Fibroblast of skin of right quadriceps (primary cell): ENCODE measurements at regions not wholly inside any gene's neighbourhood (a gene's known extent, or its start where the extent isn't known, plus 50 kb on each side); places are given as distances from the start of the nearest gene placed in this dataset.
"Not testable (repeated sequence)": the region's sequence is repeated elsewhere in the genome, so short reads cannot be mapped to it uniquely, and the experiment has no call there.

Experiments
- DNase-seq: peaks from one replicate; pipeline ENCODE4 v3.0.0-alpha.2; 2013

DNA sequence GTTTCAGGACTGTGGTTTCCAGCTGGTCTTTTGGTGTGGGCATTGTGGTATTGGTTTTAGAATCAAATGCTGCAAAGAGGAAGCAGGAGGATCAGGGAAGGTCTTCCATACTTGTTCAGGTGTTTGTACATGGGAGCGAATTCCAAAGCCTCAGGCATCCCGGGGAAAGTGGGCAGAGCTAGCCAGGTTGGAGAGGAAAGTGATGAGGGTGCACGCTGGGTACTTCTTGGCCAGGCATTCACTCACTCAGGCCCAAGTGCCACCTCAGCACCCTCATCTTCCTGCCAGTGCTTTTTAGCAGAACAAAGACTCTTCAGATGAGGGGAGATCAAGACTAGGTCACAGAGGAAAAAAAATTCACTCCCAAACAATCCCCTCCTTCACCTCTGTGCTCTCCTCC is 241.1 kb upstream of the TBX18 start:
- no peak for DNase-seq

DNA sequence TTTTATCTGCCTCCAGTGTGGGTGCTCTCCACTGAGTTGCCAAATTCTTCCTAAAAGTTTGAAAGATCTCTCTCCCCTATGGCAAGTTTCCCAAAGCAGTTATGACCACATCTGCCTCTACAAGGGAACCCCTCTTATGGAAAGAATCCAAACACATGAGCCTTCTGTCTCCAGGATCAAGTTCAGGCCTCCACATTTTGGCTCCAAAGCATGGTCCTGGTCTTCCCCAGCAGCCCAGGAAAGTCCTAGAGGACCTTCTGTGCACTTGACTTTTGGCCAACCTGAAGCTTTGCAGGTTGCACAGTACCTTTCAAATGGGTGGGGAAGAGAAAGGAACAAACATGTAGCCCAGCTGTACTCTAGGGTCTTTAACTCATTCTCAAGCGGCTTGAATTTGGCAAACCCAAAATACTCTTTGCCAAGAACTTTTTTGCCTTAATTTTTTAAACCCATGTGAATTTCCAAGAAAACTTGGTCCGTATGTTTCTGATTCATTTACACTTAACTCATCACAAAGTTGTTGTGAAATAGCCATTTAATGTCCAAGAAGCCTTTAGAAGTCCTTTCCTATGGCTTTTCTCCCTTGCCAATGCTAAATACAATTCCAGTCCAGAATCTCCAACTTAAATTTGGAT is 240.1 kb upstream of the TBX18 start:
- peak; percentile 33 for DNase-seq

DNA sequence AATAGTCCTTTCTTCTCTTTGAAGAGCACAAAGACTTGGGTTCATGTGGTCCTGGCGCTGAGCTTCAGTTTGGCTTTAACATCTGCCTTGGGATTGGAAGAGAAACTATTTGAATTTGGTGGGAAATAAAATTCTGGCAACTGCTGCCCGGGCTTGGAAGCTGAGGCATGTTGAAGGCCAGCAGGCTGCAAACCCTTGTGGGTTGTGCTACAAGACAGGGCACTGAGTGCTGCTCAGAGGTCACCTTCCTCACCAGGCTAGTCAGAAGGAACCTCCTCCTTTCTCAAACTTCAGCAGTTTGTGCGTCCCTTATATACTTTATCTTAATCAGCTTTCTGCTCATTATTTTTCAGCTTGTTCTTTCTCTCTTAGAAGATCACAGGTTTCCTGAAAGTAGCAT is 238.4 kb upstream of the TBX18 start:
- no peak for DNase-seq

DNA sequence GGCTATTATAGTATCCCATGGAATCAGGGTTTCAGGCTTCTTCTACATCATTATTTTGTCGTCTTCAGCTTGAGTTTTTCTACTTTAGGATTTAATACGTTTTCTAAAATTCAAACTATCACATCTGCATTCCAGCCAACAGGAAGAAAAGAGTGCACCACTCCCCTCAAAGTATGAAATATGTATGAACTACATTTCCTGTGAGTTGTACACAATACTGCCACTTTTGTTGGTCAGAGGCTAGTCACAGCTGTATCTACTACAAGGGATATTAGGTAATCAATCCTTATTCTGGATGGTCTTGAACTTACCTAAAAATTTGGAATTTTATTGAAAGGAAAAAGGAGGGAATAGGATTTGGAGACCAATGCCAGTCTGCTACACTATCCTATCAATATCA is 235.6 kb upstream of the TBX18 start:
- DNase-seq: no peak

DNA sequence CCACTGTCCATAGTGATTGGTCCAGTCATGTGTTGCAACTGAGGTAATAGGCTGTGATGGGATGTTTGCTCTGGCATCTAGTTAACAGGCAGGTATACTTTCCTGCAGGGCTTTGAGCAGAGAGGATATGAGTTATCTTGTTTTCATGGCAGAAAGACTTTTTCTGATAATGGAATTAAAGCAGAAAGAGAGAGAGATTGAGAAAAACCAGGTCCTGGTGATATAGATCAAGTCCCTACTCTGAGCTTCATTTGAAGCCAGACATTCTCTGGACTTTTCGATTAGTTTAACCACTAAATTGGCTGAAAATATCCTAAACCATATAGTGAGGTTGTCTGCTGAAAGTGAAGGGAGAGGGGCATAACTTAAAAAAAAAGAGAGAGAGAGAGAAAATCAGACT is 233.8 kb upstream of the TBX18 start:
- no peak for DNase-seq

DNA sequence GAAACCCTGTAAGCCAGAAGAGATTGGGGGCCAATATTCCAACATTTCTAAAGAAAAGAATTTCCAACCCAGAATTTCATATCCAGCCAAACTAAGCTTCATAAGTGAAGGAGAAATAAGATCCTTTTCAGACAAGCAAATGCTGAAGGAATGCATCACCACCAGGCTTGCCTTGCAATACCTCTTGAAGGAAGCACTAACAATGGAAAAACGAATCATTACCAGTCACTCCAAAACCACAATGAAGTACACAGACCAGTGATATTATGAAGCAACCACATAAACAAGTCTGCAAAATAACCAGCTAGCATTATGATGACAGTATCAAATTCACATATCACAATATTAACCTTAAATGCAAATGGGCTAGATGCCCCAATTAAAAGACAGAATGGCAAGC is 224.4 kb upstream of the TBX18 start:
- peak; percentile 24 for DNase-seq

DNA sequence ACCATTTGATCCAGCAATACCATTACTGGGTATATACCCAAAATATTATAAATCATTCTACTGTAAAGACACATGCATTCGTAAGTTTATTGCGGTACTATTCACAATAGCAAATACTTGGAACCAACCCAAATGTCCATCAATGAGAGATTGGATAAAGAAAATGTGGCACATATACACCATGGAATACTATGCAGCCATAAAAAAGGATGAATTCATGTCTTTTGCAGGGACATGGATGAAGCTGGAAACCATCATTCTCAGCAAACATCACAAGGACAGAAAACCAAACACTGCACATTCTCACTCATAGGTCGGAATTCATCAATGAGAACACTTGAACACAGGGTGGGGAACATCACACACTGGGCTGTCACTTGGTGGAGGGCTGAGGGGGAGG is 221.1 kb upstream of the TBX18 start:
- not testable (repeated sequence) for DNase-seq

DNA sequence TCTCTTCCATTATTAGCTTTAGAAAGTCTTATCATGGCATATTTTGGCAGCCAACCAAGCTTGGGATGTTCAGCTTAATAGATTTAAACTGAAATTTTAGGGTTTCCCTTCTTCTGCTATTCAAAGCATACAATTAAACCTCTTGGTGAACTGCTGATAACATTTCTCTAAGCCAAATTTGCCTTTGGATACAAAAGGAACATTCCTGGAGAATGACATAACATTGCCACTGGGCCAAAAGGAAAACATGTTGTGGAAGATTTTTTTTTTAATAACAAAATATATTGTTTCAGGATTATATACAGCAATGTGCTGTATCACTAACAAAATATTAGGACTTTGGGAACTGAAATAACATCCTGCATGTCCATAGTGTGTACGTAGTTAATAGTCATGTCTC is 215.1 kb upstream of the TBX18 start:
- DNase-seq: peak; percentile 42

DNA sequence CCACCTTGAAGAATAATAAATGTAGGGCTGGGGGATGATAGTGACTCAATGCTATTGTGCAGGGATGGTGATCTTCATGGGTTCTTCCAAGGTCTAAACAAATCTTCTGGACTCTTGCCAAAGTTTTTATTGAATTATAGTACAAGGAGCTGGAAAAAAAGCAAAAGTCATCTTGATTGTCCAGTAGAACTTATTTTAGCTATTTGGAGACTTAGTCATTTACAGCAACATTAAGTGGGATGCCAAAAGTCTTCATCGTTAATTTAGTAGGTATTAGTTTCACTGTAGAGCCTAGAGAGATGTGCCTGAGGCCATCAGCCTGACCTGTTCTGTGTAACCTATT is 212.9 kb upstream of the TBX18 start:
- no peak for DNase-seq

DNA sequence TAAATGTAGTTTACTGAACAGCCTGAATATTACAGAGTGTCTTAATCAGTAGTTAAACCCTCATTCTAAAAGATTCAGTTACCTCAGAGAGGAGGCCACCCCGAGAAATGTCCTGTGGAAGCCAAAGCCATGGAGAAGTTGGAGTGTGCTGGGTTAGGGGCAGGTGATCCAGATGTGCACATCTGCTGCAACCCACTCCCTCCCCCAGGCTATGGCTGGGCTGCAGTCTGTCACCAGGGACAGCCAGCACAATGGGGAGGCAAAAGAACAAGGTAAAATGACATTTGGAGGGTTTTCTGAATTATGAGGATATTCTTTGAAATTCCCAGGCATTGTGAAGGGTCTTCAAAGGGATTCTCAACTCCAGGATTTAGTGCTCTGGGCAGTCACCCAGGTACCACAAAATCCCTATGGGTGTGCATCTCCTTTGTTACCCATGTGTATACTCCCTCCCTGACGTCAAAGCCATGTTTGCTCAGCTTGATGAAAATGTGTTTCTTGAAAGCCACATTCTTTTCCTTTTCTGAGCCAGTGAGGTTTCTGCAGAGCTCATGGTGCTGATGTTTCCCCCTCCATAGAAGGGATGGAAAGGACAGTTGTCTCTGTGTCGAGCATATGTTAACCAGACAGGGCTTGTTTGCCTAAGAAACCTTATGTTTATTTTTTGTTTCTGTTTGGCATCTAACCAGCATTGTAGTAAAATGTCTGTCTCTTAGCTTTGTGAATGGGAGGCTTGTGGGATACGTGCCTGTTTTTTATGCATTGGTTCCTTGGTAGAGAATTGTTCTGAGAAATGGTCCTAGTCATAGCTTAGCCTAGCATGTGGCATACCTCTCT is 212.3 kb upstream of the TBX18 start:
- DNase-seq: peak; percentile 75

DNA sequence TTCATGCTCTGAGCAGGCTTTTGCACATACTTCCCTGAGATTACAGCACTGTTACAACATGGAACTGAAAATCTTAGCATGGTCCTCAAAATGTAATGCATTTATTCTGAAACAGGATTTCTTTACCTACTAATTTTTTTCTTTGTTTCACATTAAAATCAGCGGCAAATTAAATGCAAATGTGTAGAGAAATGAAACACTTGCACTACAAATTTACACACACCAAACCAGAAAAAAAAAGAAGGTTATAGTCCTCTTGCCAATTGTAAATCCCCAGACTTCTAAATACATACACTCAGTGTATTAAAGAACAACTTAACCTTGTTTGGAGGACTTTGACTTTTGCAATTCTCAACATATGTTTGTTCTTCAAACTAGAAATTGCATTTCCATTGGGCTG is 210.9 kb upstream of the TBX18 start:
- DNase-seq: no peak

DNA sequence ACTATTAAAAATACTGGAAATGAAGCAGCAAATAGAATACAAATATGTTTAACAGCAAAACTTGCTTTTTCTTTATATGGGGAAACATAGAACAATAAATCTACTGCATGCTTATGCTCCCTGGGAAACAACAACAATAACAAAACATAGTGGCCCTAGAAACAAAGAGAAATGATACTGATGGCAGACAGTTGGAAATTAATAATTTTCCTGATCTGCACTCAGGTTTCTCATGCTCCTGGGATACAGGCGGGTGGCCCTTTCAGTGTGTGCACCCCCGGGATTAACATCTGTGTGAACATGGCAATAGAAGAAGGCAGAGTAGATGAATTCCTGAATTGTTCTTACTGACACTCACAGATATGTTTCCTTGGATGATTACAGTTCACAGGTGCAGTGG is 209.2 kb upstream of the TBX18 start:
- no peak for DNase-seq

DNA sequence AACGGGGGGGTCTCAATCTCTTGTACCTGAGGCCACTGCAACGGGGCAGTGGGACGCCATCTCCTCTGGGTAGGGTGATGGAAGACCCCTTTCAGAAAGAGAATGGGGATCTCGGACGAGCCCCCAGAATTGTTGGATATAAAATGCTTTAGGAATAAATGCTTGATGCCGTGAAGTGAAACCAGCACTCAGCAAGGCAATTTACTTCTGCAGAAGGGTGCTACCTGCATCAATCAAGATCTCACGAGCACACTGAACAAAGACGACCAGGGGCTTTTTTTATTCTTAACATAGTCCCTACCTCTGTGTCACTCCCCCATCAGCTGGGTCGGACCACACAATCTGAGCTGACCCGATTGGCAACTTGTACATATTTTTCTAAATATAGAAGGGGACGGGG is 203.6 kb upstream of the TBX18 start:
- peak; percentile 7 for DNase-seq

DNA sequence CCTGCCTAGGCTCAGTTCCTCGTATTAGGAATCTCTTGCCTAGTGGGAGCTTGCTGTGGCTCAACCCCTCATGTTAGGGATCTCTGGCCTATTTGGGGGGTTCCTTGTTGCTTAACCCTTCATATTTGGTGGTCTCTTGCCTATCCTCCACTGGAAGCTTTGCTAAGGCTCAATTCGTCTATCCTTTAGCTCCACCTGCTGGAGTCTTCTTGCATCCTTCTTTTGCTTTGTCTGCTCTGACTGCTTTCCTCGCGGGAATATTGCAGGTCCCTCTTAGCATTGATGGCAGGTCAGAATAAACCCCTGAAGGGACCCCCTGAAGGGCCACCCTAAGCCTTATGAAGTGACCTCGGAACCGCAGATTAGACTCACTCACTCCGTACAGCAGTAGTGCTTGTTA is 203.0 kb upstream of the TBX18 start:
- peak; percentile 36 for DNase-seq

DNA sequence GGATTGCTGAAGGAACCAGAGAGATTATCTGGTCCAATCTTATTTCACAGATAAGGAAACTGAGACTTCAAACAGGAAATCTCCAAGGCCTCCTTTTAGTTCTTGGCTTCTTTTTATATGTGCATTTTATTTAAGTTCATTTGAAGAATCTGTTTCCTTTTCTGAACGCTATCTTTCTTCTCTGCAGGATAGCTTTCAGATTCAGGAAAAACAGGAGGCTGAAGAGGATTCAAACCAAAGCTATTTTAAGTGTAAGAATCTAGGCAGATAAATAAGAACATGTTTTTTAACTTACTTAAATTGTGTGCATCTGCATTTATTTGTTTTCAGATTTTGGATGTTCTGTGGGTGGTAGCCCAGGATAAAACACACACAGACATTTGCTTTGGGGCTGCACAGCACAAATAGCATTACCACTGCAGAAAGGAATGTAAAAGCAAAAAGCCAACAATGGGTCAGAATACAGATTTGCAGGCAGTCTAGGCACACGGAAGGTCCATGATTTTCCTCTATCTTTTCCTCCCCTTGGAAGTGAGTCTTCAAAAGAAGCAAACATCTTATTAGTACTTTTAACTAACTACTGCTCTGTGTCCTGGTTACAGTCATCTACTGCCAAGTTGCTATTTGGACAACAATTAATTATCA is 188.8 kb upstream of the TBX18 start:
- peak; percentile 3 for DNase-seq

DNA sequence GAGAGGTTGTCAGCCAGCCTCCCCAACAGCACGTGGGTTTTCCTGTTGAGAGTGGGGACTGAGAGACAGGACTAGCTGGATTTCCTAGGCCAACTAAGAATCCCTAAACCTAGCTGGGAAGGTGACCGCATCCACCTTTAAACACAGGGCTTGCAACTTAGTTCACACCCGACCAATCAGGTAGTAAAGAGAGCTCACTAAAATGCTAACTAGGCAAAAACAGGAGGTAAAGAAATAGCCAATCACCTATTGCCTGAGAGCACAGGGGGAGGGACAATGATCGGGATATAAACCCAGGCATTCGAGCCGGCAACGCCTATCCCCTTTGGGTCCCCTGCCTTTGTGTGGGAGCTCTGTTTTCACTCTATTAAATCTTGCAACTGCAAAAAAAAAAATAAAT is 180.5 kb upstream of the TBX18 start:
- not testable (repeated sequence) for DNase-seq

DNA sequence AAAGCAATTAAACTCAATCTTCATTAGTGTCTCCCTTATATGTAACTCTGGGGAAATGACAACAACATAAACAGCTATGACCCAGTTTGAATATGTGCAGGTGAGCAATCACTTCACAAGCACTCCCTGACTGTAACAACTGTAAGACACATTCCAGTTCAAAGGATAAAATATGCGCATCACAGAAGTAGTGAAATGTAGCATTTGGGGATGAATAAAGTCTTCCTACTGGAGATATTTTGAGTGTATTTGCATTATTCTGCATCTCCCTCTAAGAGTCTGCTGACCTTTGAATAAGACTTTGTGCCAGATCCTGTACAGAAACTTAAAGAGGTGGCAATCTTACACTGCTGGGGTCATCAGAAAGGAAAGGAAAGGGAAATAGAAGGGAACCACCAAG is 179.5 kb upstream of the TBX18 start:
- no peak for DNase-seq

DNA sequence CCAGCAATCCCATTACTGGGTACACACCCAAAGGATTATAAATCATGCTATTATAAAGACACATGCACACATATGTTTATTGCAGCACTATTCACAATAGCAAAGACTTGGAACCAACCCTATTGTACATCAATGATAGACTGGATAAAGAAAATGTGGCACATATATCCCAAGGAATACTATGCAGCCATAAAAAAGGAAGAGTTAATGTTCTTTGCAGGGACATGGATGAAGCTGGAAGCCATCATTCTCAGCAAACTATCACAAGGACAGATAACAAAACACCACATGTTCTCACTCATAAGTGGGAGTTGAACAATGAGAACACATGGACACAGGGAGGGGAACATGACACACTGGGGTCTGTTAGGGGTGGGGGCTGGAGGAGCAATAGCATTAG is 177.2 kb upstream of the TBX18 start:
- DNase-seq: not testable (repeated sequence)

DNA sequence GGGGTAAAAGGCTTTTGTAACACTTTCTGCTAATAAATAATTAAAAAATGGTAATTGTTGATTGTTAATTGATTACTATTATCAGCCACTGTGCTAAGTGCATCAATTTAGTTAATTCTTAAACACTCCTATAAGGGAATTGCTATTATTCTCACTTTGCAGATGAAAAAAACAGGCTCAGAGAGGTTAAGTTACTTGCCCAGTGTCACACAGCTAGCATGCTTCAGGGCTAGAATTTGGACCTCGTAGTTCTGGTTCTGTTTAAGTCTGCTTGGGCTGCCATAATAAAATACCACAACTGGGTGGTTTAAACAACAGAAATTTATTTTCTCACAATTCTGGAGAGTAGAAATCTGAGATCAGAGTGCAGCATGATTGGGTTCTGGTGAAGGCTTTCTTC is 164.8 kb upstream of the TBX18 start:
- no peak for DNase-seq

DNA sequence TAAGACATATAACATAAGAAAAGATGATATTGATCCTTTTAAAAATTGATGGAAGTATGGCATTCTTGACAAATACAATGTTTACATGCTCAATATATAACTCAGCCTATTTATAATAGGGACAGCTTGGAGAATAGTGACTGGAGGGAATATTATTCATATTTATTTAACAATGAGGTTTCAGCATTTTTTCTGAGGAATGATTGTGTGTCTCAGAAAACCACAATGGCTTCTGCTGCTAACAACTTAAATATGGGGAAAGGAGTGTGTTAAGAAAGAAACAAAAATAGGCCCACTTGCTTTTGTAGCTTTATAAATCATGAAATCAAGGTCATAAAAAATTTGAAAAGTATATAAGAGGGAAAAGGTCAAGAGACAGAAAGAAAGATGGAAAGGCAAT is 163.2 kb upstream of the TBX18 start:
- DNase-seq: peak; percentile 19

DNA sequence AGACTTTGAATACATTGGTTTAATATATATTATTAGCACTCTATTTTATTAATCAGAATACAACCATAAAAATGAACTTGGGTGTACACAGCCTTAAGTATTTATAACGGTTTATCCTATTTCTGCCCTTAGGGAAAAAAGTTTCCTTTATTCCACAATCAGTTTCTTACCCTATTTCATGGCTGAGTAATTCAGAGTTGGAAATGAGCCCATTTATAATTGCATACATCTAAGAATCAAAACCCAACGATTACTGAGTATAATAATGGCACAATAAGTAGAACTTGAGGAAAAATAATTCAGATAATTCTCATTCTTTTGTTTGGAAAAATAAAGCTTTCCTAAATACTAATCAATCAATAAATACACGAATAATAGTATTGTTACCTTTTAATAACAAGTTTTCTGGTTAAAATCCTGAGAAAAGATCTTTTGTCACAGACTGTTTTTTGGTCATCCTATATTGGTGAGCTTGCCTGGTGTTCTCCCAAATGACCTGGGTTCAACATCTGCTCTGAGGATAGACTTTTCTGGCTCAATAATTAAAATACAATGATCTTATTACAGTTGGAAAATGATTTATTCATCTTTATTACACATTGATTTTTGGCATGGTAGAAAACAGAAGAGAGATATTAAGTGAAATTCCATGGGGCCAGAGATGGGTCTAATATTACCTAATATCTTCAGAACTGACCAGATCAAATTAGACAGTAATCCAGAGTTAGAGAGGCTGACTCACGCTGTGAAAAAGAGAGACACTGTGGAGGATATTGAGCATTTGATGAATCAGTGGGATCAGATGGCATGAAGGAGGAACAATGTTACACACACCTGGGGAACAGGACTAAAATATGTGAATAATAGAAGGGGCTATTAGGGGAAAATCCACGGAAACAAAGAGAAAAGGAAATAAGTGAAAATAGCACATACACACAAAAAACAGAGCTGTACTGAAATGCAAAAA is 162.1 kb upstream of the TBX18 start:
- DNase-seq: peak; percentile 26

DNA sequence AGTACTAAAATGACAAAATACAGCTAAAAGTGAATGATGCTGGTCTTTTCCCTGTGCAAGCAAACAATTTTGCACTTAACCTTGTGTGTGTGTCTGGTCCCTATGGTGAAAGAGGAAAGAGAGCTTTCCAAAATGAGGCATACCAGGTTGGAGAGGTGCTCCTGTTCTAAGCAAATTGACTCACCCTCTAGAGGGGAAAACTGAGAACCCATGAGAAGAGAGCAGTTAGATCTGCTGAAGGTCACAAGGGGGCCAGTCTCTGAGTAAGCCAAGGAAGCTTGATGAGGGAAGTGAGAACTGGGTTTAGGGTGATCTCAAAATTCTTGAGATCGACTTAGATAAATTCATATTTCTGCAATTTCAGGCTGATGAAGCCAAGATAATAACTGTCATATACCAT is 157.5 kb upstream of the TBX18 start:
- no peak for DNase-seq

DNA sequence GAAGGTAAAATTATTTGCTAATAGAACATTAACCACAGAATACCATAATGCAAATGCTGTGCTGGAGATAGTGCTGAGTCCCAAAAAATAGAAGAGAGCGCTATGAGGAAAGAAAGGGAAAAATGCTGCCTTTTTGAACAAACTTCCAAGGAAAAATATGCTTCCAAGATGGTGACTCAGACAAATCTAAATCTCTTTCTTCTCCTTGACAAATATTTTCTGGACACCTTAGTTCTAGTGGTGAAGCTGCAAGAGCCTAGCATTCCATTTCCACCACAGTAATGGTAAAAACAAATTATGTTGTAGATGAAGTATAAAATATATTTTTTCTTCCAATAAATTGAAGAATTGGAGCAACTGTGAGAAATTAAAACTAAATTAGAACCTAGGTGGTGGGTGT is 155.6 kb upstream of the TBX18 start:
- peak; percentile 47 for DNase-seq
